ENCODE measurements at regions not wholly inside any gene's neighbourhood (a gene's known extent, or its start where the extent isn't known, plus 50 kb on each side); places are given as distances from the start of the nearest gene placed in this dataset.

DNA sequence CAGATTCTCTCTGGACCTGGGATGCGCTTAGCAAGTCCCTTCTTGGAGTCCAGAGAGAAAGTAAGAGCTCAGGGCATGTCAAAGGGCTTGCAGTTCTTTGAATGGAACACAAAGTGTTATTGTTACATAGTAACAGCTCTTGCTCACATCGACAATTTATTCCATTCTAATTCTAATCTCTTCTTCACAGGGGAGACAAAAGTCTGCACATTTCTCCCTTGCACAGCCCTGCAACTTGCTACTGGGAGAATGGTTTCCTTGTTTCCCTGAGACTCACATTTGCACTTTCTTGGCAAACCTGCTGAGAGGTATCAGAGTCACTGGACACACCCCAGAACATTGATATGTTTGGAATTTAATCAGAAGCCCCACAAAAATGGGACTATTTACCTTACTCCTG lies 209.9 kb upstream of the IGF1 start:
- no peaks in the 10 kb centered on the region for H3K36me3 ChIP-seq (ENCODE audit: insufficient read depth, low read length)
- no TSS peak for BruUV-seq (replicated peaks)
- H3K4me3 ChIP-seq (ENCODE audit: low read depth, low read length, poor library complexity, severe bottlenecking) = no peak overlapping the region
- H3K4me2 ChIP-seq (ENCODE audit: low read length) = no peak overlapping the region
- H3K27ac ChIP-seq (ENCODE audit: low read depth, low read length, poor library complexity, severe bottlenecking) = no peak overlapping the region
- POLR2A ChIA-PET = interaction anchor here (0.5 to 0.6 kb wide), 2 partner anchors 9 to 231 kb away, joined by 3 read pairs; no protein-coding TSS in a partner anchor
- no peaks in the 10 kb centered on the region for H3K79me2 ChIP-seq (ENCODE audit: insufficient read depth, low read depth, low read length)
- no peaks in the 10 kb centered on the region for H4K20me1 ChIP-seq (ENCODE audit: insufficient read depth, low read length)
- no peaks in the 10 kb centered on the region for H3K9me3 ChIP-seq (ENCODE audit: low read length)
- intact Hi-C loops (cut with micrococcal nuclease; ENCODE audit: unreplicated experiment) = no loop called here
- DNase-seq (ENCODE audit: low spot score) = no peak
- no peak overlapping the region for H2AFZ ChIP-seq (ENCODE audit: low read length)
- CTCF ChIA-PET (ENCODE audit: unreplicated experiment) = no interaction called here
- TF ChIP-seq, protein P1, sequence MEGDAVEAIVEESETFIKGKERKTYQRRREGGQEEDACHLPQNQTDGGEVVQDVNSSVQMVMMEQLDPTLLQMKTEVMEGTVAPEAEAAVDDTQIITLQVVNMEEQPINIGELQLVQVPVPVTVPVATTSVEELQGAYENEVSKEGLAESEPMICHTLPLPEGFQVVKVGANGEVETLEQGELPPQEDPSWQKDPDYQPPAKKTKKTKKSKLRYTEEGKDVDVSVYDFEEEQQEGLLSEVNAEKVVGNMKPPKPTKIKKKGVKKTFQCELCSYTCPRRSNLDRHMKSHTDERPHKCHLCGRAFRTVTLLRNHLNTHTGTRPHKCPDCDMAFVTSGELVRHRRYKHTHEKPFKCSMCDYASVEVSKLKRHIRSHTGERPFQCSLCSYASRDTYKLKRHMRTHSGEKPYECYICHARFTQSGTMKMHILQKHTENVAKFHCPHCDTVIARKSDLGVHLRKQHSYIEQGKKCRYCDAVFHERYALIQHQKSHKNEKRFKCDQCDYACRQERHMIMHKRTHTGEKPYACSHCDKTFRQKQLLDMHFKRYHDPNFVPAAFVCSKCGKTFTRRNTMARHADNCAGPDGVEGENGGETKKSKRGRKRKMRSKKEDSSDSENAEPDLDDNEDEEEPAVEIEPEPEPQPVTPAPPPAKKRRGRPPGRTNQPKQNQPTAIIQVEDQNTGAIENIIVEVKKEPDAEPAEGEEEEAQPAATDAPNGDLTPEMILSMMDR (conservative IDR thresholded peaks at IDR 0.05; ENCODE audit: low read length) = no peak
- no peak for TF ChIP-seq EZH2phosphoT487 (IDR thresholded peaks at IDR 0.05; ENCODE audit: borderline replicate concordance, low read depth, low read length)
- no peaks in the 10 kb centered on the region for H3K4me1 ChIP-seq (ENCODE audit: insufficient read depth, low read length, poor library complexity, severe bottlenecking)
- no peaks in the 10 kb centered on the region for H3K9me2 ChIP-seq (ENCODE audit: insufficient read depth, low read length)

GRCh38 chr12:102689701-102690100 lies 209.3 kb upstream of the IGF1 start:
- intact Hi-C loops (cut with micrococcal nuclease; ENCODE audit: unreplicated experiment) = no loop called here
- no peaks in the 10 kb centered on the region for H4K20me1 ChIP-seq (ENCODE audit: insufficient read depth, low read length)
- no peaks in the 10 kb centered on the region for H3K36me3 ChIP-seq (ENCODE audit: insufficient read depth, low read length)
- TF ChIP-seq EZH2phosphoT487 (IDR thresholded peaks at IDR 0.05; ENCODE audit: borderline replicate concordance, low read depth, low read length) = no peak
- TF ChIP-seq, protein P1 (conservative IDR thresholded peaks at IDR 0.05; ENCODE audit: low read length) = no peak
- H3K79me2 ChIP-seq (ENCODE audit: insufficient read depth, low read depth, low read length) = no peaks in the 10 kb centered on the region
- no peaks in the 10 kb centered on the region for H3K9me3 ChIP-seq (ENCODE audit: low read length)
- DNase-seq (ENCODE audit: low spot score) = no peak
- H3K4me1 ChIP-seq (ENCODE audit: insufficient read depth, low read length, poor library complexity, severe bottlenecking) = no peaks in the 10 kb centered on the region
- no peak overlapping the region for H3K27ac ChIP-seq (ENCODE audit: low read depth, low read length, poor library complexity, severe bottlenecking)
- BruUV-seq (replicated peaks) = no TSS peak
- H2AFZ ChIP-seq (ENCODE audit: low read length) = no peak overlapping the region
- H3K9me2 ChIP-seq (ENCODE audit: insufficient read depth, low read length) = no peaks in the 10 kb centered on the region
- ChIA-PET CTCF (ENCODE audit: unreplicated experiment) (no interaction called here), POLR2A (no interaction called here)
- H3K4me3 ChIP-seq (ENCODE audit: low read depth, low read length, poor library complexity, severe bottlenecking) = no peak overlapping the region
- no peak overlapping the region for H3K4me2 ChIP-seq (ENCODE audit: low read length)

GRCh38 chr12:102687523-102687922 lies 207.2 kb upstream of the IGF1 start:
- BruUV-seq (replicated peaks) = no TSS peak
- POLR2A ChIA-PET = no interaction called here
- CTCF ChIA-PET (ENCODE audit: unreplicated experiment) = no interaction called here
- no peak for DNase-seq (ENCODE audit: low spot score)
- Histone ChIP-seq H3K79me2 (ENCODE audit: insufficient read depth, low read depth, low read length) (no peaks in the 10 kb centered on the region), H3K36me3 (ENCODE audit: insufficient read depth, low read length) (no peaks in the 10 kb centered on the region), H2AFZ (ENCODE audit: low read length) (no peak overlapping the region), H3K27ac (ENCODE audit: low read depth, low read length, poor library complexity, severe bottlenecking) (no peak overlapping the region), H3K4me2 (ENCODE audit: low read length) (no peak overlapping the region), H3K9me3 (ENCODE audit: low read length) (no peaks in the 10 kb centered on the region), H4K20me1 (ENCODE audit: insufficient read depth, low read length) (no peaks in the 10 kb centered on the region), H3K9me2 (ENCODE audit: insufficient read depth, low read length) (no peaks in the 10 kb centered on the region), H3K4me1 (ENCODE audit: insufficient read depth, low read length, poor library complexity, severe bottlenecking) (no peaks in the 10 kb centered on the region), H3K4me3 (ENCODE audit: low read depth, low read length, poor library complexity, severe bottlenecking) (no peak overlapping the region)
- no peak for TF ChIP-seq EZH2phosphoT487 (IDR thresholded peaks at IDR 0.05; ENCODE audit: borderline replicate concordance, low read depth, low read length)
- TF ChIP-seq, protein P1 (conservative IDR thresholded peaks at IDR 0.05; ENCODE audit: low read length) = no peak
- intact Hi-C loops (cut with micrococcal nuclease; ENCODE audit: unreplicated experiment) = no loop called here

Data from OCI-LY7 (cell line).